ENCODE measurements at regions not wholly inside any gene's neighbourhood (a gene's known extent, or its start where the extent isn't known, plus 50 kb on each side); places are given as distances from the start of the nearest gene placed in this dataset.

- intact Hi-C loops (cut with DNase I), result no loop called here
- H3K27ac ChIP-seq, result peak overlapping the region; percentile 32
- ATAC-seq (peak; percentile 48 to 67), DNase-seq (no peak)
- H3K4me1 ChIP-seq, result peaks cover 19% of the 10 kb centered on the region
- no peaks in the 10 kb centered on the region for H3K36me3 ChIP-seq
- no peak for TF ChIP-seq CTCF (IDR thresholded peaks at IDR 0.05)
- H3K27me3 ChIP-seq (ENCODE audit: low read depth), result no peaks in the 10 kb centered on the region
- H3K9me3 ChIP-seq, result no peaks in the 10 kb centered on the region
- H3K4me3 ChIP-seq, result no peak overlapping the region
Measured at GRCh38 chr14:101476258-101476915, 84.9 kb upstream of the DIO3 start.

- intact Hi-C loops (cut with DNase I), result no loop called here
- ATAC-seq (peak; percentile 80 to 85), DNase-seq (peak; percentile 67)
- H3K4me3 ChIP-seq, result no peak overlapping the region
- TF ChIP-seq CTCF (IDR thresholded peaks at IDR 0.05), result no peak
- H3K27me3 ChIP-seq (ENCODE audit: low read depth), result peaks cover 2% of the 10 kb centered on the region
- H3K4me1 ChIP-seq, result peaks cover 19% of the 10 kb centered on the region
- H3K9me3 ChIP-seq, result no peaks in the 10 kb centered on the region
- H3K27ac ChIP-seq, result no peak overlapping the region
- H3K36me3 ChIP-seq, result no peaks in the 10 kb centered on the region
Measured at GRCh38 chr14:101476916-101477553, 84.3 kb upstream of the DIO3 start.

- no peak for ATAC-seq
- Histone ChIP-seq H3K9me3 (no peaks in the 10 kb centered on the region), H3K4me3 (no peak overlapping the region), H3K27ac (no peak overlapping the region), H3K27me3 (ENCODE audit: low read depth) (peaks cover 5% of the 10 kb centered on the region), H3K4me1 (peaks cover 19% of the 10 kb centered on the region), H3K36me3 (no peaks in the 10 kb centered on the region)
- intact Hi-C loops (cut with DNase I), result no loop called here
- DNase-seq, result no peak
- TF ChIP-seq CTCF (IDR thresholded peaks at IDR 0.05), result no peak
Measured at GRCh38 chr14:101477648-101478047, 83.6 kb upstream of the DIO3 start.

- no peak for ATAC-seq
- no peak for TF ChIP-seq CTCF (IDR thresholded peaks at IDR 0.05)
- Histone ChIP-seq H3K36me3 (no peaks in the 10 kb centered on the region), H3K27me3 (ENCODE audit: low read depth) (peaks cover 5% of the 10 kb centered on the region), H3K27ac (no peak overlapping the region), H3K4me3 (no peak overlapping the region), H3K9me3 (no peaks in the 10 kb centered on the region), H3K4me1 (peaks cover 19% of the 10 kb centered on the region)
- DNase-seq, result no peak
- intact Hi-C loops (cut with DNase I), result no loop called here
Measured at GRCh38 chr14:101478096-101478495, 83.2 kb upstream of the DIO3 start.

GRCh38 chr14:101478796-101479410 is 82.4 kb upstream of the DIO3 start:
- Histone ChIP-seq H3K27ac (no peak overlapping the region), H3K9me3 (peaks cover 2% of the 10 kb centered on the region), H3K36me3 (no peaks in the 10 kb centered on the region), H3K4me3 (no peak overlapping the region), H3K4me1 (peaks cover 19% of the 10 kb centered on the region), H3K27me3 (ENCODE audit: low read depth) (peaks cover 5% of the 10 kb centered on the region)
- DNase-seq (peak; percentile 29), ATAC-seq (no peak)
- TF ChIP-seq CTCF (IDR thresholded peaks at IDR 0.05), result no peak
- intact Hi-C loops (cut with DNase I), result no loop called here

Measured in lower lobe of right lung (tissue), 2 donors.